ENCODE measurements at regions not wholly inside any gene's neighbourhood (a gene's known extent, or its start where the extent isn't known, plus 50 kb on each side); places are given as distances from the start of the nearest gene placed in this dataset.

- Histone ChIP-seq H3K18ac (ENCODE audit: low read length) (no peak overlapping the region), H3K79me2 (ENCODE audit: control insufficient read depth, insufficient read depth, low read length, poor library complexity) (no peaks in the 10 kb centered on the region), H3K23ac (ENCODE audit: low read length) (no peak overlapping the region), H3K9me3 (ENCODE audit: insufficient read depth, low read depth, low read length) (no peaks in the 10 kb centered on the region), H3K14ac (ENCODE audit: low read length) (no peak overlapping the region), H3K27me3 (ENCODE audit: insufficient read depth, low read length) (no peaks in the 10 kb centered on the region), H2BK12ac (ENCODE audit: low read length) (no peak overlapping the region), H4K12ac (ENCODE audit: low read depth, low read length) (no peak overlapping the region), H2AK5ac (ENCODE audit: low read length) (no peak overlapping the region), H2AFZ (ENCODE audit: insufficient read depth, low read length, poor library complexity) (no peak overlapping the region), H4K8ac (ENCODE audit: low read depth, low read length) (no peak overlapping the region), H2BK5ac (ENCODE audit: low read depth, low read length, poor library complexity) (no peak overlapping the region), H3K36me3 (ENCODE audit: control insufficient read depth in 1 of 2, insufficient read depth in 2 of 2, low read length in 2 of 2) (peaks cover 0 to 2% of the 10 kb centered on the region in 2 experiments), H3K9ac (ENCODE audit: low read length) (no peak overlapping the region), H3K4ac (ENCODE audit: low read depth, low read length) (no peak overlapping the region), H4K91ac (ENCODE audit: low read depth, low read length) (no peak overlapping the region), H3K4me1 (ENCODE audit: control insufficient read depth in 1 of 2, insufficient read depth in 2 of 2, low read length in 2 of 2) (peaks cover 4 to 5% of the 10 kb centered on the region in 2 experiments), H3K79me1 (ENCODE audit: low read length) (peaks cover 7% of the 10 kb centered on the region), H3K27ac (ENCODE audit: low read depth, low read length) (no peak overlapping the region), H3K4me3 (ENCODE audit: low read depth, low read length) (no peak overlapping the region), H2BK120ac (ENCODE audit: insufficient read depth, low read length, poor library complexity) (no peak overlapping the region), H3K4me2 (ENCODE audit: low read length) (no peak overlapping the region)
- WGBS (ENCODE audit: extremely low coverage, insufficient coverage, insufficient read length), result no CpG with 5 or more reads among the region's 2 CpGs
- DNase-seq, result no peak
These were observed 211.7 kb upstream of the PRICKLE1 start for GRCh38 chr12:42801271-42801670.

GRCh38 chr12:42799966-42800365, 210.4 kb upstream of the PRICKLE1 start:
- Histone ChIP-seq H2BK12ac (ENCODE audit: low read length) (no peak overlapping the region), H3K9ac (ENCODE audit: low read length) (no peak overlapping the region), H4K91ac (ENCODE audit: low read depth, low read length) (no peak overlapping the region), H4K8ac (ENCODE audit: low read depth, low read length) (no peak overlapping the region), H2BK120ac (ENCODE audit: insufficient read depth, low read length, poor library complexity) (no peak overlapping the region), H3K18ac (ENCODE audit: low read length) (no peak overlapping the region), H4K12ac (ENCODE audit: low read depth, low read length) (no peak overlapping the region), H2AK5ac (ENCODE audit: low read length) (no peak overlapping the region), H3K23ac (ENCODE audit: low read length) (no peak overlapping the region), H3K4me3 (ENCODE audit: low read depth, low read length) (no peak overlapping the region), H3K36me3 (ENCODE audit: control insufficient read depth in 1 of 2, insufficient read depth in 2 of 2, low read length in 2 of 2) (peaks cover 0 to 1% of the 10 kb centered on the region in 2 experiments), H3K79me2 (ENCODE audit: control insufficient read depth, insufficient read depth, low read length, poor library complexity) (no peaks in the 10 kb centered on the region), H2BK5ac (ENCODE audit: low read depth, low read length, poor library complexity) (no peak overlapping the region), H3K27ac (ENCODE audit: low read depth, low read length) (no peak overlapping the region), H3K4ac (ENCODE audit: low read depth, low read length) (no peak overlapping the region), H2AFZ (ENCODE audit: insufficient read depth, low read length, poor library complexity) (no peak overlapping the region), H3K79me1 (ENCODE audit: low read length) (peaks cover 4% of the 10 kb centered on the region), H3K4me1 (ENCODE audit: control insufficient read depth in 1 of 2, insufficient read depth in 2 of 2, low read length in 2 of 2) (peaks cover 4 to 5% of the 10 kb centered on the region in 2 experiments), H3K27me3 (ENCODE audit: insufficient read depth, low read length) (no peaks in the 10 kb centered on the region), H3K14ac (ENCODE audit: low read length) (no peak overlapping the region), H3K9me3 (ENCODE audit: insufficient read depth, low read depth, low read length) (no peaks in the 10 kb centered on the region), H3K4me2 (ENCODE audit: low read length) (no peak overlapping the region)
- no peak for DNase-seq
- no CpG with 5 or more reads among the region's 1 CpG for WGBS (ENCODE audit: extremely low coverage, insufficient coverage, insufficient read length)

- Histone ChIP-seq H3K27ac (ENCODE audit: low read depth, low read length) (peak overlapping the region; percentile 6), H2AK5ac (ENCODE audit: low read length) (no peak overlapping the region), H3K4ac (ENCODE audit: low read depth, low read length) (no peak overlapping the region), H3K9me3 (ENCODE audit: insufficient read depth, low read depth, low read length) (no peaks in the 10 kb centered on the region), H3K23ac (ENCODE audit: low read length) (no peak overlapping the region), H2BK120ac (ENCODE audit: insufficient read depth, low read length, poor library complexity) (no peak overlapping the region), H3K4me1 (ENCODE audit: control insufficient read depth in 1 of 2, insufficient read depth in 2 of 2, low read length in 2 of 2) (peaks cover 4 to 5% of the 10 kb centered on the region in 2 experiments), H3K36me3 (ENCODE audit: control insufficient read depth in 1 of 2, insufficient read depth in 2 of 2, low read length in 2 of 2) (no peaks in the 10 kb centered on the region), H3K27me3 (ENCODE audit: insufficient read depth, low read length) (no peaks in the 10 kb centered on the region), H3K9ac (ENCODE audit: low read length) (no peak overlapping the region), H4K8ac (ENCODE audit: low read depth, low read length) (no peak overlapping the region), H3K18ac (ENCODE audit: low read length) (no peak overlapping the region), H4K91ac (ENCODE audit: low read depth, low read length) (no peak overlapping the region), H2BK5ac (ENCODE audit: low read depth, low read length, poor library complexity) (no peak overlapping the region), H2BK12ac (ENCODE audit: low read length) (no peak overlapping the region), H3K4me2 (ENCODE audit: low read length) (no peak overlapping the region), H3K79me2 (ENCODE audit: control insufficient read depth, insufficient read depth, low read length, poor library complexity) (no peaks in the 10 kb centered on the region), H3K79me1 (ENCODE audit: low read length) (peaks cover 4% of the 10 kb centered on the region), H3K4me3 (ENCODE audit: low read depth, low read length) (no peak overlapping the region), H4K12ac (ENCODE audit: low read depth, low read length) (no peak overlapping the region), H3K14ac (ENCODE audit: low read length) (no peak overlapping the region), H2AFZ (ENCODE audit: insufficient read depth, low read length, poor library complexity) (no peak overlapping the region)
- WGBS (ENCODE audit: extremely low coverage, insufficient coverage, insufficient read length), result no CpG with 5 or more reads among the region's 2 CpGs
- no peak for DNase-seq
These were observed 209.4 kb upstream of the PRICKLE1 start for GRCh38 chr12:42798811-42799438.

- Histone ChIP-seq H3K9ac (ENCODE audit: low read length) (no peak overlapping the region), H3K36me3 (ENCODE audit: control insufficient read depth in 1 of 2, insufficient read depth in 2 of 2, low read length in 2 of 2) (no peaks in the 10 kb centered on the region), H3K4me1 (ENCODE audit: control insufficient read depth in 1 of 2, insufficient read depth in 2 of 2, low read length in 2 of 2) (peaks cover 2 to 8% of the 10 kb centered on the region in 2 experiments), H4K12ac (ENCODE audit: low read depth, low read length) (no peak overlapping the region), H2BK12ac (ENCODE audit: low read length) (no peak overlapping the region), H3K79me2 (ENCODE audit: control insufficient read depth, insufficient read depth, low read length, poor library complexity) (no peaks in the 10 kb centered on the region), H2BK120ac (ENCODE audit: insufficient read depth, low read length, poor library complexity) (no peak overlapping the region), H2AFZ (ENCODE audit: insufficient read depth, low read length, poor library complexity) (no peak overlapping the region), H3K4me3 (ENCODE audit: low read depth, low read length) (no peak overlapping the region), H3K79me1 (ENCODE audit: low read length) (peaks cover 8% of the 10 kb centered on the region), H3K4me2 (ENCODE audit: low read length) (no peak overlapping the region), H3K27me3 (ENCODE audit: insufficient read depth, low read length) (no peaks in the 10 kb centered on the region), H3K18ac (ENCODE audit: low read length) (no peak overlapping the region), H3K4ac (ENCODE audit: low read depth, low read length) (no peak overlapping the region), H2BK5ac (ENCODE audit: low read depth, low read length, poor library complexity) (no peak overlapping the region), H3K14ac (ENCODE audit: low read length) (no peak overlapping the region), H4K91ac (ENCODE audit: low read depth, low read length) (no peak overlapping the region), H2AK5ac (ENCODE audit: low read length) (no peak overlapping the region), H3K23ac (ENCODE audit: low read length) (no peak overlapping the region), H4K8ac (ENCODE audit: low read depth, low read length) (no peak overlapping the region), H3K9me3 (ENCODE audit: insufficient read depth, low read depth, low read length) (no peaks in the 10 kb centered on the region), H3K27ac (ENCODE audit: low read depth, low read length) (no peak overlapping the region)
- WGBS (ENCODE audit: extremely low coverage, insufficient coverage, insufficient read length), result no CpG with 5 or more reads among the region's 2 CpGs
- DNase-seq, result no peak
These were observed 205.3 kb upstream of the PRICKLE1 start for GRCh38 chr12:42794806-42795205.

All from trophoblast cell (in vitro differentiated cells and primary cell).